IMR-90 (cell line): ENCODE measurements at regions not wholly inside any gene's neighbourhood (a gene's known extent, or its start where the extent isn't known, plus 50 kb on each side); places are given as distances from the start of the nearest gene placed in this dataset.

Source experiments
- ATAC-seq: fragments of 200-7000 bp; cut with Tn5 transposase; 2 replicates; pipeline ENCODE4 v1.9.1; 2020; ENCODE audit warnings: low read depth, mild to moderate bottlenecking, moderate library complexity
- BruUV-seq: library from RNA; stranded (reverse); fragments of 400-500 nt; replicated peaks from 2 replicates; lab custom pipeline; 2021; lab: Mats Ljungman, UMichigan
- CTCF ChIA-PET: fragments of 300-600 bp; formaldehyde crosslinking; extraction: SDS; loops from one replicate; lab custom pipeline; 2021; ENCODE audit warnings: antibody characterized with exemption; lab: Yijun Ruan, JAX
- POLR2A ChIA-PET: fragments of 300-600 bp; sonication (Branson Sonifier 250); formaldehyde crosslinking; loops from one replicate; lab custom pipeline; 2022; ENCODE audit warnings: antibody characterized with exemption; ENCODE audit not compliant: unreplicated experiment; lab: Charles Lee
- DNase-seq: peaks from one replicate; pipeline ENCODE4 v3.0.0; 2013
- H2AFZ ChIP-seq: replicated peaks from 2 replicates; pipeline ENCODE3; 2013; ENCODE audit warnings: low read length, mild to moderate bottlenecking; ENCODE audit not compliant: poor library complexity
- H2AK5ac ChIP-seq: 2 replicates; pipeline ENCODE4 v1.6.1; 2013; ENCODE audit warnings: low read depth, low read length, inconsistent platforms
- H2AK9ac ChIP-seq: replicated peaks from 2 replicates; pipeline ENCODE3; 2013; ENCODE audit warnings: mild to moderate bottlenecking, low read depth, low read length, moderate library complexity; ENCODE audit not compliant: poor library complexity
- H2BK120ac ChIP-seq: 2 replicates; pipeline ENCODE4 v1.6.1; 2013; ENCODE audit warnings: low read depth, low read length, inconsistent platforms
- H2BK15ac ChIP-seq: 3 replicates; pipeline ENCODE4 v1.6.1; 2013; ENCODE audit warnings: low read depth, low read length, inconsistent platforms
- H2BK20ac ChIP-seq: 2 replicates; pipeline ENCODE4 v1.6.1; 2013; ENCODE audit warnings: low read depth, mild to moderate bottlenecking, inconsistent platforms, low read length, moderate library complexity
- H2BK5ac ChIP-seq: 2 replicates; pipeline ENCODE4 v1.6.1; 2013; ENCODE audit warnings: mild to moderate bottlenecking, low read depth, low read length, inconsistent platforms; ENCODE audit not compliant: poor library complexity, severe bottlenecking
- H3K14ac ChIP-seq: replicated peaks from 2 replicates; pipeline ENCODE4 v1.6.1; 2013; ENCODE audit warnings: low read depth, low read length, inconsistent platforms
- H3K18ac ChIP-seq: 2 replicates; pipeline ENCODE4 v1.6.1; 2013; ENCODE audit warnings: low read depth, low read length, control low read depth
- H3K23ac ChIP-seq: 2 replicates; pipeline ENCODE4 v1.6.1; 2013; ENCODE audit warnings: low read depth, low read length, inconsistent platforms
- H3K27ac ChIP-seq: 2 replicates; pipeline ENCODE4 v1.5.1; 2013; ENCODE audit warnings: mild to moderate bottlenecking, control low read depth, low read length; ENCODE audit not compliant: insufficient read depth
- H3K27me3 ChIP-seq: 2 replicates; pipeline ENCODE4 v1.6.1; 2013; ENCODE audit warnings: low read length; ENCODE audit not compliant: control insufficient read depth, insufficient read depth
- H3K36me3 ChIP-seq: 2 replicates; pipeline ENCODE4 v1.6.1; 2013; ENCODE audit warnings: low read length, mixed read lengths; ENCODE audit not compliant: control insufficient read depth, insufficient read depth
- H3K4ac ChIP-seq: 2 replicates; pipeline ENCODE4 v1.6.1; 2013; ENCODE audit warnings: low read depth, low read length, inconsistent platforms
- H3K4me1 ChIP-seq: 2 replicates; pipeline ENCODE4 v1.6.1; 2013; ENCODE audit warnings: low read length, mixed read lengths; ENCODE audit not compliant: control insufficient read depth, insufficient read depth
- H3K4me2 ChIP-seq: 2 replicates; pipeline ENCODE4 v1.6.1; 2013; ENCODE audit warnings: low read depth, mild to moderate bottlenecking, control low read depth, low read length, moderate library complexity
- H3K4me3 ChIP-seq: 2 replicates; pipeline ENCODE4 v1.5.1; 2013; ENCODE audit warnings: low read depth, mild to moderate bottlenecking, control low read depth, low read length, moderate library complexity; ENCODE audit not compliant: insufficient read depth
- H3K56ac ChIP-seq: 2 replicates; pipeline ENCODE4 v1.6.1; 2013; ENCODE audit warnings: low read length, inconsistent platforms; ENCODE audit not compliant: insufficient read depth; ENCODE audit errors: extremely low read depth
- H3K79me1 ChIP-seq, 2 experiments: 2 replicates each; pipeline ENCODE4 v1.6.1; 2013; ENCODE audit warnings: low read length in 2 of 2, inconsistent platforms in 1 of 2, low read depth in 1 of 2
- H3K9ac ChIP-seq: 2 replicates; pipeline ENCODE4 v1.6.1; 2013; ENCODE audit warnings: low read depth, low read length, control low read depth
- H3K9me1 ChIP-seq: 2 replicates; pipeline ENCODE4 v1.6.1; 2013; ENCODE audit warnings: low read length, inconsistent platforms; ENCODE audit not compliant: insufficient read depth
- H3K9me3 ChIP-seq: 2 replicates; pipeline ENCODE4 v1.6.1; 2013; ENCODE audit warnings: low read length; ENCODE audit not compliant: control insufficient read depth, insufficient read depth
- H4K20me1 ChIP-seq: 2 replicates; pipeline ENCODE4 v1.6.1; 2013; ENCODE audit warnings: low read length, inconsistent platforms; ENCODE audit not compliant: insufficient read depth
- H4K5ac ChIP-seq: 2 replicates; pipeline ENCODE4 v1.6.1; 2013; ENCODE audit warnings: mild to moderate bottlenecking, low read depth, low read length, control low read depth
- H4K8ac ChIP-seq, 2 experiments: 2 replicates each; pipeline ENCODE4 v1.6.1; 2013; ENCODE audit warnings: low read depth in 2 of 2, low read length in 2 of 2, control low read depth in 1 of 2, inconsistent platforms in 1 of 2
- H4K91ac ChIP-seq: 2 replicates; pipeline ENCODE4 v1.6.1; 2013; ENCODE audit warnings: low read depth, low read length, inconsistent platforms; ENCODE audit not compliant: insufficient read depth
- BHLHE40 ChIP-seq: fragments of 150-350 bp; IDR thresholded peaks from 2 replicates; pipeline ENCODE4 v1.6.1; 2016; ENCODE audit warnings: mild to moderate bottlenecking, low read depth, low read length
- CEBPB ChIP-seq: IDR thresholded peaks from 2 replicates; pipeline ENCODE4 v1.6.1; 2012; ENCODE audit warnings: low read depth, low read length, improper control_type of control experiment
- CHD1 ChIP-seq: IDR thresholded peaks from 2 replicates; pipeline ENCODE4 v1.6.1; 2012; ENCODE audit warnings: low read depth, low read length, improper control_type of control experiment
- FOS ChIP-seq: fragments of 150-350 bp; IDR thresholded peaks from 2 replicates; pipeline ENCODE4 v1.6.1; 2016; ENCODE audit warnings: low read depth, low read length
- MAFK ChIP-seq: IDR thresholded peaks from 2 replicates; pipeline ENCODE4 v1.6.1; 2012; ENCODE audit warnings: low read depth, low read length, improper control_type of control experiment
- MAZ ChIP-seq: IDR thresholded peaks from 2 replicates; pipeline ENCODE4 v1.6.1; 2012; ENCODE audit warnings: low read depth, mild to moderate bottlenecking, low read length, improper control_type of control experiment, moderate library complexity, borderline replicate concordance
- MXI1 ChIP-seq: IDR thresholded peaks from 2 replicates; pipeline ENCODE4 v1.6.1; 2012; ENCODE audit warnings: low read depth, mild to moderate bottlenecking, low read length, moderate library complexity, borderline replicate concordance
- NFE2L2 ChIP-seq: fragments of 150-350 bp; IDR thresholded peaks from 2 replicates; pipeline ENCODE4 v1.6.1; 2016; ENCODE audit warnings: low read depth, mild to moderate bottlenecking, low read length
- POLR2A ChIP-seq: IDR thresholded peaks from 2 replicates; pipeline ENCODE4 v1.6.1; 2012; ENCODE audit warnings: mild to moderate bottlenecking, low read depth, low read length
- RAD21 ChIP-seq: IDR thresholded peaks from 2 replicates; pipeline ENCODE4 v1.6.1; 2012; ENCODE audit warnings: low read length, improper control_type of control experiment
- RCOR1 ChIP-seq: IDR thresholded peaks from 2 replicates; pipeline ENCODE4 v1.6.1; 2012; ENCODE audit warnings: mild to moderate bottlenecking, low read length, improper control_type of control experiment; ENCODE audit not compliant: insufficient replicate concordance
- RFX5 ChIP-seq: IDR thresholded peaks from 2 replicates; pipeline ENCODE4 v1.8.0; 2012; ENCODE audit warnings: low read depth, mild to moderate bottlenecking, low read length, moderate library complexity
- SMC3 ChIP-seq: fragments of 150-350 bp; IDR thresholded peaks from 2 replicates; pipeline ENCODE4 v1.6.1; 2016; ENCODE audit warnings: low read depth, mild to moderate bottlenecking, antibody characterized with exemption, low read length, moderate library complexity
- WGBS, 2 experiments: methylation state at CpG; one replicate each; pipeline versions ENCODE4 v1.1.5 to v1.1.7; 2013; ENCODE audit warnings: missing lambda C conversion rate in 2 of 2; ENCODE audit not compliant: insufficient read length in 1 of 2; ENCODE audit errors: extremely low coverage in 2 of 2; 5-methylcytosine and 5-hydroxymethylcytosine counted together
- dilution Hi-C: fragments of 300-500 bp; cut with HindIII; formaldehyde crosslinking; loops from one replicate; pipeline ENCODE4 v1.14.3; 2018; ENCODE audit warnings: low sequenced_read_pairs; ENCODE audit not compliant: unreplicated experiment
- in situ Hi-C: fragments of 300-500 bp; cut with MboI; formaldehyde crosslinking; loops from 3 replicates; pipeline ENCODE4 v1.14.3; 2019; ENCODE audit warnings: low sequenced_read_pairs, inconsistent platforms, mixed read lengths
- intact Hi-C: fragments of 100-400 bp; cut with micrococcal nuclease; formaldehyde crosslinking; loops from 2 replicates; pipeline ENCODE4 v1.10.0; 2022
- TF ChIP-seq, protein P1 (sequence below): conservative IDR thresholded peaks from 2 replicates; pipeline ENCODE4 v1.5.1; 2012; ENCODE audit warnings: mild to moderate bottlenecking, low read depth, low read length, improper control_type of control experiment
- TF ChIP-seq, protein P2 (sequence below): fragments of 150-350 bp; IDR thresholded peaks from 2 replicates; pipeline ENCODE4 v1.6.1; 2016; ENCODE audit warnings: low read depth, mild to moderate bottlenecking, low read length, moderate library complexity, borderline replicate concordance
- TF ChIP-seq, protein P3 (sequence below): fragments of 150-350 bp; IDR thresholded peaks from 2 replicates; pipeline ENCODE4 v1.6.1; 2017; ENCODE audit warnings: mild to moderate bottlenecking, antibody characterized with exemption, low read length, low read depth

DNA sequence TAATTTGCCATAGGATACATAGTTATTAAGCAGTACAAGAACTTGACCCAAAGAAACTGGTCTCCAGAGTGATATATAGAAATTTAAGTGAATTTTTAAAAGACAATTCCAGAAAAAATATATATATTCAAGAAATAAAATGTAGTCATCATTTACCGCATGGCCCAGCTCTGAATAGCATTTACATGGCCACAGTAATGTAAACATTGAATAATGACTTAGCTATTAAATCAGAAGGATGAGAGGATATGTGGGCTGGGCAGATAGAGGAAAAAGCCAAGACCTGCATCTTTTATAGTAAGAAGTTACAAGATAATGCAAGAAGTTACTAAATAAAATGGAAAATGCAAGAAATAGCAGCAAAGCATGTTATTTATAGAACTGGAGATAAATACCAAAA is 405.2 kb upstream of the WWC1 start:
- no peaks in the 10 kb centered on the region for H3K79me1 ChIP-seq
- no peak overlapping the region for H3K18ac ChIP-seq
- no peak overlapping the region for H3K27ac ChIP-seq
- dilution Hi-C loops = no loop called here
- no peak overlapping the region for H2AFZ ChIP-seq
- no peak overlapping the region for H3K56ac ChIP-seq
- no peaks in the 10 kb centered on the region for H4K20me1 ChIP-seq
- CTCF ChIA-PET = interaction anchor here (0.5 to 1.2 kb wide), 2 partner anchors 10 to 60 kb away, joined by 3 to 4 read pairs; no protein-coding TSS in a partner anchor
- no peak overlapping the region for H2BK15ac ChIP-seq
- DNase-seq (peak; percentile 20), ATAC-seq (no peak)
- H3K4me2 ChIP-seq = no peak overlapping the region
- no peak overlapping the region for H3K9ac ChIP-seq
- no peaks in the 10 kb centered on the region; the same call in 1 of the 2 replicates for H3K27me3 ChIP-seq
- no peak overlapping the region for H3K14ac ChIP-seq
- H4K5ac ChIP-seq = no peak overlapping the region
- no CpG with 5 or more reads among the region's 1 CpG for WGBS, 2 experiments
- H3K36me3 ChIP-seq = no peaks in the 10 kb centered on the region
- H3K4me1 ChIP-seq = no peaks in the 10 kb centered on the region
- H4K8ac ChIP-seq = no peak overlapping the region
- TF ChIP-seq, protein P1, sequence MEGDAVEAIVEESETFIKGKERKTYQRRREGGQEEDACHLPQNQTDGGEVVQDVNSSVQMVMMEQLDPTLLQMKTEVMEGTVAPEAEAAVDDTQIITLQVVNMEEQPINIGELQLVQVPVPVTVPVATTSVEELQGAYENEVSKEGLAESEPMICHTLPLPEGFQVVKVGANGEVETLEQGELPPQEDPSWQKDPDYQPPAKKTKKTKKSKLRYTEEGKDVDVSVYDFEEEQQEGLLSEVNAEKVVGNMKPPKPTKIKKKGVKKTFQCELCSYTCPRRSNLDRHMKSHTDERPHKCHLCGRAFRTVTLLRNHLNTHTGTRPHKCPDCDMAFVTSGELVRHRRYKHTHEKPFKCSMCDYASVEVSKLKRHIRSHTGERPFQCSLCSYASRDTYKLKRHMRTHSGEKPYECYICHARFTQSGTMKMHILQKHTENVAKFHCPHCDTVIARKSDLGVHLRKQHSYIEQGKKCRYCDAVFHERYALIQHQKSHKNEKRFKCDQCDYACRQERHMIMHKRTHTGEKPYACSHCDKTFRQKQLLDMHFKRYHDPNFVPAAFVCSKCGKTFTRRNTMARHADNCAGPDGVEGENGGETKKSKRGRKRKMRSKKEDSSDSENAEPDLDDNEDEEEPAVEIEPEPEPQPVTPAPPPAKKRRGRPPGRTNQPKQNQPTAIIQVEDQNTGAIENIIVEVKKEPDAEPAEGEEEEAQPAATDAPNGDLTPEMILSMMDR = no peak
- TF ChIP-seq MXI1 (no peak), RFX5 (no peak), FOS (no peak), CHD1 (no peak), MAZ (no peak), RCOR1 (no peak), MAFK (no peak), NFE2L2 (no peak), CEBPB (no peak), RAD21 (no peak), BHLHE40 (no peak), SMC3 (no peak), POLR2A (no peak)
- TF ChIP-seq, protein P2, sequence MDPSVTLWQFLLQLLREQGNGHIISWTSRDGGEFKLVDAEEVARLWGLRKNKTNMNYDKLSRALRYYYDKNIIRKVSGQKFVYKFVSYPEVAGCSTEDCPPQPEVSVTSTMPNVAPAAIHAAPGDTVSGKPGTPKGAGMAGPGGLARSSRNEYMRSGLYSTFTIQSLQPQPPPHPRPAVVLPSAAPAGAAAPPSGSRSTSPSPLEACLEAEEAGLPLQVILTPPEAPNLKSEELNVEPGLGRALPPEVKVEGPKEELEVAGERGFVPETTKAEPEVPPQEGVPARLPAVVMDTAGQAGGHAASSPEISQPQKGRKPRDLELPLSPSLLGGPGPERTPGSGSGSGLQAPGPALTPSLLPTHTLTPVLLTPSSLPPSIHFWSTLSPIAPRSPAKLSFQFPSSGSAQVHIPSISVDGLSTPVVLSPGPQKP = no peak
- TF ChIP-seq, protein P3, sequence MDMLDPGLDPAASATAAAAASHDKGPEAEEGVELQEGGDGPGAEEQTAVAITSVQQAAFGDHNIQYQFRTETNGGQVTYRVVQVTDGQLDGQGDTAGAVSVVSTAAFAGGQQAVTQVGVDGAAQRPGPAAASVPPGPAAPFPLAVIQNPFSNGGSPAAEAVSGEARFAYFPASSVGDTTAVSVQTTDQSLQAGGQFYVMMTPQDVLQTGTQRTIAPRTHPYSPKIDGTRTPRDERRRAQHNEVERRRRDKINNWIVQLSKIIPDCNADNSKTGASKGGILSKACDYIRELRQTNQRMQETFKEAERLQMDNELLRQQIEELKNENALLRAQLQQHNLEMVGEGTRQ = no peak
- H2BK20ac ChIP-seq = no peak overlapping the region
- H2AK9ac ChIP-seq = no peak overlapping the region
- H3K4ac ChIP-seq = no peak overlapping the region
- in situ Hi-C loops = no loop called here
- POLR2A ChIA-PET = no interaction called here
- H2BK120ac ChIP-seq = no peak overlapping the region
- no peaks in the 10 kb centered on the region for H3K9me1 ChIP-seq
- no peak overlapping the region for H2AK5ac ChIP-seq
- no peak overlapping the region for H2BK5ac ChIP-seq
- BruUV-seq = no TSS peak
- intact Hi-C loops = no loop called here
- no peaks in the 10 kb centered on the region for H3K9me3 ChIP-seq
- no peak overlapping the region for H3K23ac ChIP-seq
- no peak overlapping the region for H4K91ac ChIP-seq
- H3K4me3 ChIP-seq = no peak overlapping the region
